A673 (cell line): ENCODE measurements at regions not wholly inside any gene's neighbourhood (a gene's known extent, or its start where the extent isn't known, plus 50 kb on each side); places are given as distances from the start of the nearest gene placed in this dataset.

ENCODE experiments used
- EZH2 ChIP-seq: fragments of 200-600 bp; sonication (generic); IDR thresholded peaks from 2 replicates; pipeline ENCODE4 v1.6.1; 2017; ENCODE audit warnings: borderline replicate concordance, low read depth, mild to moderate bottlenecking, mixed read lengths, antibody characterized with exemption, low read length; ENCODE audit not compliant: poor library complexity, severe bottlenecking
- TF ChIP-seq, protein P1 (sequence below): fragments of 300-800, 200-600 bp; sonication (generic); conservative IDR thresholded peaks from 2 replicates; pipeline ENCODE4 v1.5.1; 2017; ENCODE audit warnings: low read depth, mild to moderate bottlenecking, antibody characterized with exemption, low read length, moderate library complexity, mixed read lengths

DNA sequence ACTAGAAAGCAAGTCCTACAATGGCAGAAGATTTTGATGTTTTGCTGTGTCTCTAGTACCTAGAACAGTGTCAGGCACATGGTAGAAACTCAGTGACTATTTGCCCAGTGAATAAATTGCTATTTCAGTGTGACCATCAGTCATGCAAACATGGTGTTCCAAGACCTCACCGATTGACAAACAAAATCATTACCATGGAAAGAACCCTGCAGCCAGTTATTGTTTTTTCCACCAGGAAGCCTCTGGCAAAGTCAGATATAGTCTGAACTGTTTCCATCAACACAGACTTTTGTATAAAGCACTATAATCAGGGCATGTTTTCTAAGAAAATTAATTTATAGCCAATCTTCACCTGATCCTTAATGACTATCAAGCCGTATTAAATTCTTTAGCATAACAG is 97.3 kb upstream of the RASSF8 start:
- TF ChIP-seq, protein P1, sequence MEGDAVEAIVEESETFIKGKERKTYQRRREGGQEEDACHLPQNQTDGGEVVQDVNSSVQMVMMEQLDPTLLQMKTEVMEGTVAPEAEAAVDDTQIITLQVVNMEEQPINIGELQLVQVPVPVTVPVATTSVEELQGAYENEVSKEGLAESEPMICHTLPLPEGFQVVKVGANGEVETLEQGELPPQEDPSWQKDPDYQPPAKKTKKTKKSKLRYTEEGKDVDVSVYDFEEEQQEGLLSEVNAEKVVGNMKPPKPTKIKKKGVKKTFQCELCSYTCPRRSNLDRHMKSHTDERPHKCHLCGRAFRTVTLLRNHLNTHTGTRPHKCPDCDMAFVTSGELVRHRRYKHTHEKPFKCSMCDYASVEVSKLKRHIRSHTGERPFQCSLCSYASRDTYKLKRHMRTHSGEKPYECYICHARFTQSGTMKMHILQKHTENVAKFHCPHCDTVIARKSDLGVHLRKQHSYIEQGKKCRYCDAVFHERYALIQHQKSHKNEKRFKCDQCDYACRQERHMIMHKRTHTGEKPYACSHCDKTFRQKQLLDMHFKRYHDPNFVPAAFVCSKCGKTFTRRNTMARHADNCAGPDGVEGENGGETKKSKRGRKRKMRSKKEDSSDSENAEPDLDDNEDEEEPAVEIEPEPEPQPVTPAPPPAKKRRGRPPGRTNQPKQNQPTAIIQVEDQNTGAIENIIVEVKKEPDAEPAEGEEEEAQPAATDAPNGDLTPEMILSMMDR: no peak
- no peak for TF ChIP-seq EZH2
